Pancreas (tissue), 10 donors: ENCODE measurements at regions not wholly inside any gene's neighbourhood (a gene's known extent, or its start where the extent isn't known, plus 50 kb on each side); places are given as distances from the start of the nearest gene placed in this dataset.

Source experiments
- ATAC-seq, 4 donors: fragments of 200-7000 bp; cut with Tn5 transposase; one replicate each; pipeline versions ENCODE4 v1.8.0 to v1.9.1; 2020; ENCODE audit warnings: mild to moderate bottlenecking in 4 of 4, moderate library complexity in 4 of 4
- DNase-seq, 6 donors: peaks; one replicate each; pipeline ENCODE4 v3.0.0-alpha.2; 2020
- FAIRE-seq: peaks from 2 replicates; lab custom pipeline; 2012; peaks lifted over from hg19 to GRCh38; lab: Jason Lieb, UNC
- H3K27ac ChIP-seq, 4 donors: fragments of 200-600 bp; sonication (generic); 1 replicate in 3 of 4; 2 replicates in 1 of 4; pipeline versions ENCODE4 v1.5.0 to v1.8.0; 2020
- H3K27me3 ChIP-seq, 4 donors: fragments of 200-600 bp; one replicate each; pipeline ENCODE4 v1.8.0; 2021
- H3K36me3 ChIP-seq, 3 donors: fragments of 200-600 bp; sonication (generic) in 1 of 3; one replicate each; pipeline versions ENCODE4 v1.5.0 to v1.8.0; 2020 to 2021
- H3K4me1 ChIP-seq, 3 donors: fragments of 200-600 bp; one replicate each; pipeline ENCODE4 v1.8.0; 2021
- H3K4me3 ChIP-seq, 4 donors: fragments of 200-600 bp; sonication (generic) in 2 of 4; one replicate each; pipeline versions ENCODE4 v1.5.0 to v1.8.0; 2020 to 2021
- H3K9me3 ChIP-seq, 4 donors: fragments of 200-600 bp; one replicate each; pipeline ENCODE4 v1.8.0; 2021
- WGBS, 2 donors: extraction: QIAGEN DNeasy Blood & Tissue Kit; methylation state at CpG; one replicate each; pipeline ENCODE4 v1.1.7; 2013; 5-methylcytosine and 5-hydroxymethylcytosine counted together
- intact Hi-C, 3 donors: fragments of 100-400 bp; cut with DNase I; formaldehyde crosslinking; loops; one replicate each; pipeline versions ENCODE4 v1.11.1 to v1.14.2; 2022
- TF ChIP-seq, protein P1 (sequence below), 4 donors: fragments of 200-600 bp; sonication (generic) in 3 of 4; IDR thresholded peaks; one replicate each; pipeline versions ENCODE4 v1.5.0 to v1.8.0; 2021; ENCODE audit warnings: antibody characterized with exemption in 4 of 4
- donor health status: healthy with polysubstance abuse.
- donor health status: DM: no; HTN: no; CAD: no; lungs with moderate emphysema.
- donor health status: DM: no; HTN: no; CAD: no.
- donor health status: control.
- donor health status: control.
- donor health status: Bipolar disorder and iron deficiency.
- donor health status: DM: yes; HTN: yes; CAD: no.
- donor health status: DM: no; HTN: no; CAD: no.
- donor health status: DM: no; HTN: no; CAD: no.
- donor health status: DM: yes; HTN: yes; CAD: no.

- intact Hi-C loops: no loop called here
- Histone ChIP-seq H3K4me3 (peak overlapping the region; percentile 75 to 95 (median 85)), H3K27me3 (no peaks in the 10 kb centered on the region), H3K4me1 (peaks cover 10 to 12% (median 10%) of the 10 kb centered on the region in 3 donors), H3K9me3 (no peaks in the 10 kb centered on the region), H3K36me3 (no peaks in the 10 kb centered on the region), H3K27ac (peak overlapping the region in 2 of 4 donors; percentile 23 to 71)
- WGBS, 2 donors: 24 to 31% methylated on average over 11 of the region's 11 CpGs
- TF ChIP-seq, protein P1, sequence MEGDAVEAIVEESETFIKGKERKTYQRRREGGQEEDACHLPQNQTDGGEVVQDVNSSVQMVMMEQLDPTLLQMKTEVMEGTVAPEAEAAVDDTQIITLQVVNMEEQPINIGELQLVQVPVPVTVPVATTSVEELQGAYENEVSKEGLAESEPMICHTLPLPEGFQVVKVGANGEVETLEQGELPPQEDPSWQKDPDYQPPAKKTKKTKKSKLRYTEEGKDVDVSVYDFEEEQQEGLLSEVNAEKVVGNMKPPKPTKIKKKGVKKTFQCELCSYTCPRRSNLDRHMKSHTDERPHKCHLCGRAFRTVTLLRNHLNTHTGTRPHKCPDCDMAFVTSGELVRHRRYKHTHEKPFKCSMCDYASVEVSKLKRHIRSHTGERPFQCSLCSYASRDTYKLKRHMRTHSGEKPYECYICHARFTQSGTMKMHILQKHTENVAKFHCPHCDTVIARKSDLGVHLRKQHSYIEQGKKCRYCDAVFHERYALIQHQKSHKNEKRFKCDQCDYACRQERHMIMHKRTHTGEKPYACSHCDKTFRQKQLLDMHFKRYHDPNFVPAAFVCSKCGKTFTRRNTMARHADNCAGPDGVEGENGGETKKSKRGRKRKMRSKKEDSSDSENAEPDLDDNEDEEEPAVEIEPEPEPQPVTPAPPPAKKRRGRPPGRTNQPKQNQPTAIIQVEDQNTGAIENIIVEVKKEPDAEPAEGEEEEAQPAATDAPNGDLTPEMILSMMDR (IDR thresholded peaks at IDR 0.05): no peak
- ATAC-seq (peak in 3 of 4 donors; percentile 15 to 18 (median 17)), FAIRE-seq (no peak), DNase-seq (peak in 4 of 6 donors; percentile 23 to 57 (median 40))
Measured at GRCh38 chr3:42014921-42015533, 53.1 kb upstream of the ULK4 start.

DNA sequence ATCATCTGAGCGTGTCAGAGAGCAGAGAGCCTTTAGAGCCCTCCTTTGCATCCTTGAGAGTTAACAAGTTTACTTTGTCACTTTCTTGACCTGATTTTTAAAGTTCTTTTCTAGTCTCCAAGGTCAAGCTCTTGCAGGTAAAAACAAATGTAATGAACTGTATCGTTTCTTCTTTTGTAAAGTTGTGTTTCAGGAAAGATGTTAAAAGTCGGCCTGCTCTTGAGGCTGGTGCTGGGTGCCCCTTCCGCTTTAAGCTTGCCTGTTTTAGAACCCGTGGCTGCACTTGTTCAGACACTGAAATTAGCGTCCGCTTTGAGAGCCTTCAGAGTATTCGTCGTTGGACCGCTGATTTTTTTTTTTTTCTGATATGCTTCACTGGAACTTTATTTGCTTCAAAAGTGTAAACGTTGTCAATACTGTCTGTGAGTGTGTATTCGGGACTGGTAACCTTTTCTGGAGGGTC, 52.6 kb upstream of the ULK4 start:
- FAIRE-seq: no peak
- Histone ChIP-seq H3K36me3 (no peaks in the 10 kb centered on the region), H3K27ac (peak overlapping the region in 3 of 4 donors; percentile 20 to 71 (median 70)), H3K27me3 (no peaks in the 10 kb centered on the region), H3K4me1 (peaks cover 6 to 8% (median 8%) of the 10 kb centered on the region in 3 donors), H3K9me3 (no peaks in the 10 kb centered on the region), H3K4me3 (peak overlapping the region; percentile 75 to 95 (median 85))
- TF ChIP-seq, protein P1 (IDR thresholded peaks at IDR 0.05): no peak
- ATAC-seq: peak in 3 of 4 donors; percentile 10 to 27 (median 23)
- WGBS, 2 donors: 1 to 2% methylated on average over 12 of the region's 12 CpGs
- intact Hi-C loops: no loop called here
- DNase-seq: no peak

- H3K27ac ChIP-seq: peak overlapping the region; percentile 20 to 71 (median 60)
- H3K27me3 ChIP-seq: no peaks in the 10 kb centered on the region
- TF ChIP-seq, protein P1 (IDR thresholded peaks at IDR 0.05): no peak
- 0% methylated on average over 34 to 103 of the region's 103 CpGs for WGBS, 2 donors
- no peaks in the 10 kb centered on the region for H3K36me3 ChIP-seq
- peak overlapping the region; percentile 75 to 95 (median 85) for H3K4me3 ChIP-seq
- intact Hi-C loops: no loop called here
- FAIRE-seq: no peak
- no peaks in the 10 kb centered on the region for H3K9me3 ChIP-seq
- peak; percentile 35 to 84 (median 50) for DNase-seq
- ATAC-seq: peak; percentile 36 to 53 (median 46)
- H3K4me1 ChIP-seq: peaks cover under 1 to 2% (median 2%) of the 10 kb centered on the region in 3 donors
Measured at GRCh38 chr3:42013691-42014457, 52.0 kb upstream of the ULK4 start.

- ATAC-seq (peak; percentile 89 to 92 (median 90)), DNase-seq (peak; percentile 61 to 90 (median 76)), FAIRE-seq (no peak)
- TF ChIP-seq, protein P1 (IDR thresholded peaks at IDR 0.05): no peak
- Histone ChIP-seq H3K4me1 (no peaks in the 10 kb centered on the region), H3K27ac (peak overlapping the region; percentile 50 to 89 (median 80)), H3K4me3 (peak overlapping the region; percentile 36 to 95 (median 63)), H3K9me3 (no peaks in the 10 kb centered on the region), H3K27me3 (no peaks in the 10 kb centered on the region), H3K36me3 (no peaks in the 10 kb centered on the region)
- intact Hi-C loops: no loop called here
- WGBS, 2 donors: 1 to 3% methylated on average over 29 to 58 of the region's 58 CpGs
Measured at GRCh38 chr3:42012935-42013690, 51.2 kb upstream of the ULK4 start.
